GM19397 (cell line): ENCODE measurements at regions not wholly inside any gene's neighbourhood (a gene's known extent, or its start where the extent isn't known, plus 50 kb on each side); places are given as distances from the start of the nearest gene placed in this dataset.

Experiments used
- ATAC-seq: cut with Tn5 transposase; IDR thresholded peaks from one replicate; pipeline ENCODE4 v1.9.1; 2021; ENCODE audit warnings: mild to moderate bottlenecking, moderate library complexity; ENCODE audit not compliant: unreplicated experiment

- no peak for ATAC-seq
Observed at GRCh38 chr4:44861756-44862155, 135.4 kb upstream of the GNPDA2 start.

GRCh38 chr4:44859477-44859876, 133.1 kb upstream of the GNPDA2 start:
- ATAC-seq = no peak

- ATAC-seq = no peak
Observed at GRCh38 chr4:44848466-44848865, 122.1 kb upstream of the GNPDA2 start.

GRCh38 chr4:44845993-44846392, 119.6 kb upstream of the GNPDA2 start:
- ATAC-seq = no peak

- ATAC-seq = no peak
Observed at GRCh38 chr4:44845309-44845708, 119.0 kb upstream of the GNPDA2 start.

GRCh38 chr4:44842531-44842930, 116.2 kb upstream of the GNPDA2 start:
- ATAC-seq = no peak

GRCh38 chr4:44817930-44818329, 91.6 kb upstream of the GNPDA2 start:
- ATAC-seq = no peak

- no peak for ATAC-seq
Observed at GRCh38 chr4:44806071-44806470, 79.7 kb upstream of the GNPDA2 start.

GRCh38 chr4:44804301-44804700, 77.9 kb upstream of the GNPDA2 start:
- no peak for ATAC-seq

GRCh38 chr4:44801384-44801783, 75.0 kb upstream of the GNPDA2 start:
- ATAC-seq = no peak

- no peak for ATAC-seq
Observed at GRCh38 chr4:44791831-44792230, 65.5 kb upstream of the GNPDA2 start.

GRCh38 chr4:44777115-44777514, 50.8 kb upstream of the GNPDA2 start:
- no peak for ATAC-seq
